ENCODE measurements at regions not wholly inside any gene's neighbourhood (a gene's known extent, or its start where the extent isn't known, plus 50 kb on each side); places are given as distances from the start of the nearest gene placed in this dataset.

DNA sequence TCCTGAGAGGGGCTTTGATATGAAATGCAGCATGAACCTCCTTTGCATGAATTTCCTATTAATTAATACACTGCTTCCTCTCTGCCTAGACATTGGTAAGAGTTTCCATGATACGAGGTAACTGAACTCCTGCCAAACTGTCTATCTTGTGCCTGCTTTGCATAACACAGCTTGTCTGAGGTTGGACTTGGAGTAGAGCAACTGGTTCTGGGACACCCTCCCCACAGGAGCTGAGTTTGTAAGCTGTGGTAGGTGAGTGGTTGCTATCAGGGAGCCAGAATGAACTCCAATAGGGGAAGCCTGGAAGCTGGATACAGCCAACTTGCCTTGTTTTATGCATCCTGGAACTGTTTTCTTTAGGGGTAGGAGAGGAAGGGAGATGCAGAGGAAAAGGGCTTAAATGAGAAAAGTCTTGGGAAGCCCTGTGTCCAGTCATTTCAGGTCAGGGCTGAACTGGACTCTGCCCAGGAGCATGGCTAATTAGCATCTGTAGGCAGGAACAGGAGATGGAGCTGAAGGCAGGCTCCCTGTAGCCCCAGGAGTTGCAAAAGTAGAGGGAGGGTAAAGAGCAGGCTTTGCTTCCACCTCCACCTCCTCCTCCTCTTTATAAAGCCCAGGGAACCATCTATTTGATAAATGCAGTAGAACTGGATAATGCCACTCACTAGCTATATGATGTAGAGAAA, 73.2 kb upstream of the GPR158 start:
- no peaks in the 10 kb centered on the region for H3K36me3 ChIP-seq
- no peak for DNase-seq (ENCODE audit: low spot score in 2 of 2)
- no peak overlapping the region for H3K27ac ChIP-seq
- H3K9me3 ChIP-seq = no peaks in the 10 kb centered on the region
- no peaks in the 10 kb centered on the region for H3K27me3 ChIP-seq
- TF ChIP-seq, protein P1, sequence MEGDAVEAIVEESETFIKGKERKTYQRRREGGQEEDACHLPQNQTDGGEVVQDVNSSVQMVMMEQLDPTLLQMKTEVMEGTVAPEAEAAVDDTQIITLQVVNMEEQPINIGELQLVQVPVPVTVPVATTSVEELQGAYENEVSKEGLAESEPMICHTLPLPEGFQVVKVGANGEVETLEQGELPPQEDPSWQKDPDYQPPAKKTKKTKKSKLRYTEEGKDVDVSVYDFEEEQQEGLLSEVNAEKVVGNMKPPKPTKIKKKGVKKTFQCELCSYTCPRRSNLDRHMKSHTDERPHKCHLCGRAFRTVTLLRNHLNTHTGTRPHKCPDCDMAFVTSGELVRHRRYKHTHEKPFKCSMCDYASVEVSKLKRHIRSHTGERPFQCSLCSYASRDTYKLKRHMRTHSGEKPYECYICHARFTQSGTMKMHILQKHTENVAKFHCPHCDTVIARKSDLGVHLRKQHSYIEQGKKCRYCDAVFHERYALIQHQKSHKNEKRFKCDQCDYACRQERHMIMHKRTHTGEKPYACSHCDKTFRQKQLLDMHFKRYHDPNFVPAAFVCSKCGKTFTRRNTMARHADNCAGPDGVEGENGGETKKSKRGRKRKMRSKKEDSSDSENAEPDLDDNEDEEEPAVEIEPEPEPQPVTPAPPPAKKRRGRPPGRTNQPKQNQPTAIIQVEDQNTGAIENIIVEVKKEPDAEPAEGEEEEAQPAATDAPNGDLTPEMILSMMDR (IDR thresholded peaks at IDR 0.05) = no peak
- no peak for TF ChIP-seq POLR2AphosphoS5 (IDR thresholded peaks at IDR 0.05)
- no peak for TF ChIP-seq POLR2A (IDR thresholded peaks at IDR 0.05)
- no peak overlapping the region for H3K4me3 ChIP-seq
- H3K4me1 ChIP-seq = no peaks in the 10 kb centered on the region
- intact Hi-C loops (cut with DNase I; ENCODE audit: low total_unique reads) = no loop called here

DNA sequence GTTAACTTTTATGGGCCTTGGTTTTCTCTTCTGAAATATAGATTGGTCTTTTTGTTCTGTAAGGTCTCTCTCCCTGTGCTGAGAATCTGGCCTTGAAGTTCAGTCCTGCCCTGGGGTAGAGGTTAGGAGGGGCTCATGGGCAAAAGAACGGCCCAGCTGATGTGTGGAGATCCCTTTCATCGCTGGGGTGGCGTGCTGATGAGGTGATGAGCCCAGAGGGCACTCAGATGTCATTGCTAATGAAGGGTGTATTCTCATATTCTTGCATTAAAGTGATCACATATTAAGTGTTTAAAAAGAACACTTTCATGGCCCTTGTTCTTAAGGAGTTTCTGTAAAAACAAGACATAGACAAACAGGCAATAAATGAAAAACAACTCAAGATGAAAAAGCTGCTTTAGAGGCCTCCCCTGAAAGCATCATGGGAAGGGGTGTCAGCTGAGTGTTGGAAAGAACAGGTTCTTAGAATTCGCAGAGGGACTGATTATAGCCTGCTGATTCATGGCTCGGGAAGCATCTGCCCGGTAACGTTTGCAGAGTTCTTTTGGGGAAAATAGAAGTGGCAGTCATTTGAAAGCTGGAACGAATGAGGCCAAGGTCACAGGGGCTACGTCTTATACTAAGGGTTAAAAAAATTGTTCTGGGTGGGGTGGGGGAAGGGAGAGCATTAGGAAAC, 72.5 kb upstream of the GPR158 start:
- Histone ChIP-seq H3K4me3 (no peak overlapping the region), H3K4me1 (no peaks in the 10 kb centered on the region), H3K27me3 (no peaks in the 10 kb centered on the region), H3K9me3 (no peaks in the 10 kb centered on the region), H3K36me3 (no peaks in the 10 kb centered on the region), H3K27ac (no peak overlapping the region)
- intact Hi-C loops (cut with DNase I; ENCODE audit: low total_unique reads) = no loop called here
- no peak for DNase-seq (ENCODE audit: low spot score in 2 of 2)
- TF ChIP-seq POLR2A (IDR thresholded peaks at IDR 0.05) (no peak), POLR2AphosphoS5 (IDR thresholded peaks at IDR 0.05) (no peak)
- TF ChIP-seq, protein P1 (IDR thresholded peaks at IDR 0.05) = no peak

DNA sequence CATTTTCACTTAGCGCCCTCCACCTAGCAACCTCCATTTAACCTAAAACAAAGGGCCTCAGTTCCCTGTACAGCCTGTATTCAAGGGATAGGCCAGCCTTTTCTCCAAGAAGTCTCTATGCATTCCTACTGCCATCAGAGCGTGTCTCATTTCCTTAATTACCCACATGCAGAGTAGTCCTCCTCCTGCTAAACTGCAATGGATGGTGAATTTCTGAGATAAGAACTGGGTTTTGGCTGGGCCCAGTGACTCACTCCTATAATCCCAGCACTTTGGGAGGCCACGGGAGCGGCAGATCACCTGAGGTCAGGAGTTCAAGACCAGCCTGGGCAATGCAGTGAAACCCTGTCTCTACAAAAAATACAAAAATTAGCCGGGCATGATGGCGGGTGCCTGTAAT, 71.1 kb upstream of the GPR158 start:
- Histone ChIP-seq H3K36me3 (no peaks in the 10 kb centered on the region), H3K27ac (no peak overlapping the region), H3K9me3 (no peaks in the 10 kb centered on the region), H3K4me1 (no peaks in the 10 kb centered on the region), H3K27me3 (no peaks in the 10 kb centered on the region), H3K4me3 (no peak overlapping the region)
- no peak for DNase-seq (ENCODE audit: low spot score in 2 of 2)
- intact Hi-C loops (cut with DNase I; ENCODE audit: low total_unique reads) = no loop called here
- TF ChIP-seq, protein P1 (IDR thresholded peaks at IDR 0.05) = no peak

DNA sequence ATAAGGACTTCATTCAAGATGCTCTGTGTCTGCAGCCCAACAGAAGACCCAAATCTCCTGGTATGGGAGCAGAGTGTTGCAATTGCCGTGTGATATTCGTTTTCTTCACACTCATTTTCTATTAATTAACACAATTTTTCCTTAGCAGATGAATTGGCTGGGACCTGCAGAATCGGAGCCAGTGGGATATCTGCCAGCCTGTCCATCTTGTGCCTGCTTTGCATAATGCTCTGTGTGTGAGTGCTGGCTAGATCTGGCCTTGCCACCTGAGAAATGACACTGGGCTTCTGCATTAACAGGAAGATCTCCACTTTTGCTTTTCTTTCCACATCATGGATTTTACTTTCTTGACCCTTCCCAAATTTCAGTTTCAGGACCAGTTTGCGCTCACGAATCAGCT, 70.4 kb upstream of the GPR158 start:
- Histone ChIP-seq H3K27me3 (no peaks in the 10 kb centered on the region), H3K36me3 (no peaks in the 10 kb centered on the region), H3K4me3 (no peak overlapping the region), H3K9me3 (no peaks in the 10 kb centered on the region), H3K27ac (no peak overlapping the region), H3K4me1 (no peaks in the 10 kb centered on the region)
- DNase-seq (ENCODE audit: low spot score in 2 of 2) = no peak
- TF ChIP-seq, protein P1 (IDR thresholded peaks at IDR 0.05) = no peak
- TF ChIP-seq POLR2A (IDR thresholded peaks at IDR 0.05) (no peak), POLR2AphosphoS5 (IDR thresholded peaks at IDR 0.05) (no peak)
- intact Hi-C loops (cut with DNase I; ENCODE audit: low total_unique reads) = no loop called here

DNA sequence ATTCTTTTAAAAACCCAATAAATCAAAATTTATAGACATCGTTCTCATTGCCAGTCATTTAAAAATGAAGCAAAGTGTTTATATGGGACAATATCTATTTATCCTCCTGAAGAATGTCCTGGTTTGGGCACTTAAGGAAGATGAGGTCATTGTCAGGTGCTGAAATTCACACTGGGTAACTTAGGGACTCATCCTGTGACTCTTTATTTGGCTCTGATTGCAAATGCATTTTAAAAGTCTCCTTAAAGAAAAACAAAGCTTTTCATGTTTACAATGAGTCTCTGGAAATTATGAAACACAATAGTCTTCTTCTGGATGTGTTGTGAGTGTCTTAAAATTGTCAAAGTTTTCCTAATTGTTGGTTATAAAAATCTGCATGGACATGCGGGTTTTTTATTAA, 69.5 kb upstream of the GPR158 start:
- Histone ChIP-seq H3K9me3 (no peaks in the 10 kb centered on the region), H3K27ac (no peak overlapping the region), H3K4me1 (no peaks in the 10 kb centered on the region), H3K4me3 (no peak overlapping the region), H3K27me3 (no peaks in the 10 kb centered on the region), H3K36me3 (no peaks in the 10 kb centered on the region)
- no peak for DNase-seq (ENCODE audit: low spot score in 2 of 2)
- TF ChIP-seq POLR2A (IDR thresholded peaks at IDR 0.05) (no peak), POLR2AphosphoS5 (IDR thresholded peaks at IDR 0.05) (no peak)
- TF ChIP-seq, protein P1 (IDR thresholded peaks at IDR 0.05) = no peak
- intact Hi-C loops (cut with DNase I; ENCODE audit: low total_unique reads) = no loop called here
